Tibial nerve (tissue), 4 donors: ENCODE measurements at regions not wholly inside any gene's neighbourhood (a gene's known extent, or its start where the extent isn't known, plus 50 kb on each side); places are given as distances from the start of the nearest gene placed in this dataset.

Experiments
- CTCF ChIP-seq, 5 experiments: fragments of 200-600 bp in 3 of 5; fragments of 450-650 bp in 2 of 5; sonication (generic) in 3 of 5; IDR thresholded peaks; one replicate each; pipeline ENCODE4 v1.5.1; 2016 to 2019; ENCODE audit warnings: antibody characterized with exemption in 5 of 5, mild to moderate bottlenecking in 3 of 5, moderate library complexity in 2 of 5
- EP300 ChIP-seq, 2 donors: sonication (generic); formaldehyde crosslinking; IDR thresholded peaks; one replicate each; pipeline ENCODE4 v1.6.1; 2017; ENCODE audit warnings: antibody characterized with exemption in 2 of 2, mild to moderate bottlenecking in 1 of 2
- POLR2A ChIP-seq, 2 donors: fragments of 450-650 bp; IDR thresholded peaks; one replicate each; pipeline ENCODE4 v1.6.1; 2017; ENCODE audit warnings: antibody characterized with exemption in 2 of 2, mild to moderate bottlenecking in 2 of 2, moderate library complexity in 2 of 2

- TF ChIP-seq POLR2A (IDR thresholded peaks at IDR 0.05) = no peak
- TF ChIP-seq CTCF (IDR thresholded peaks at IDR 0.05) = no peak
- no peak for TF ChIP-seq EP300 (IDR thresholded peaks at IDR 0.05)
Measured at GRCh38 chr18:64202863-64203262, 54.0 kb upstream of the LINC00305 start.
